GM23338 (cell line): ENCODE measurements at regions not wholly inside any gene's neighbourhood (a gene's known extent, or its start where the extent isn't known, plus 50 kb on each side); places are given as distances from the start of the nearest gene placed in this dataset.

Experiments used
- ATAC-seq: fragments of 200-7000 bp; cut with Tn5 transposase; 3 replicates; pipeline ENCODE4 v1.9.1; 2020
- DNase-seq: peaks from one replicate; pipeline ENCODE4 v3.0.0-alpha.2; 2015; ENCODE audit warnings: low spot score
- H2AFZ ChIP-seq: fragments of 200-600 bp; sonication (generic); 2 replicates; pipeline ENCODE4 v1.8.0; 2016; ENCODE audit warnings: antibody characterized with exemption, mild to moderate bottlenecking, moderate library complexity
- H3F3A ChIP-seq: fragments of 200-600 bp; sonication (generic); replicated peaks from 2 replicates; pipeline ENCODE4 v1.8.0; 2017; ENCODE audit warnings: antibody characterized with exemption, mixed run types, low read depth
- H3K27ac ChIP-seq: fragments of 200-600 bp; sonication (generic); 2 replicates; pipeline ENCODE4 v1.6.1; 2016; ENCODE audit warnings: low read depth
- H3K27me3 ChIP-seq: fragments of 200-600 bp; sonication (generic); 2 replicates; pipeline ENCODE4 v1.8.0; 2016; ENCODE audit warnings: mild to moderate bottlenecking, mixed run types, moderate library complexity; ENCODE audit not compliant: insufficient read depth
- H3K36me3 ChIP-seq: fragments of 200-600 bp; sonication (generic); 2 replicates; pipeline ENCODE4 v1.8.0; 2016; ENCODE audit warnings: mild to moderate bottlenecking; ENCODE audit not compliant: insufficient read depth
- H3K4me1 ChIP-seq: fragments of 200-600 bp; sonication (generic); 2 replicates; pipeline ENCODE4 v1.8.0; 2016; ENCODE audit warnings: mild to moderate bottlenecking, moderate library complexity; ENCODE audit not compliant: insufficient read depth
- H3K4me2 ChIP-seq: fragments of 200-600 bp; sonication (generic); 2 replicates; pipeline ENCODE4 v1.7.1; 2017; ENCODE audit warnings: mixed run types
- H3K4me3 ChIP-seq: fragments of 200-600 bp; sonication (generic); 2 replicates; pipeline ENCODE4 v1.6.1; 2016; ENCODE audit warnings: mixed run types
- H3K79me2 ChIP-seq: fragments of 200-600 bp; sonication (generic); replicated peaks from 2 replicates; pipeline ENCODE4 v1.8.0; 2017; ENCODE audit warnings: mild to moderate bottlenecking; ENCODE audit not compliant: insufficient read depth
- H3K9me2 ChIP-seq: fragments of 200-600 bp; sonication (generic); 2 replicates; pipeline ENCODE4 v1.8.0; 2017; ENCODE audit not compliant: insufficient read depth
- H4K20me1 ChIP-seq: fragments of 200-600 bp; sonication (generic); replicated peaks from 2 replicates; pipeline ENCODE4 v1.8.0; 2017; ENCODE audit warnings: mild to moderate bottlenecking; ENCODE audit not compliant: insufficient read depth
- H3K27ac Mint-ChIP-seq: 2 replicates; pipeline ENCODE4 v1.8.0; 2020; ENCODE audit warnings: inconsistent platforms, mild to moderate bottlenecking, moderate library complexity, mixed read lengths
- H3K27me3 Mint-ChIP-seq: 3 replicates; pipeline ENCODE4 v1.8.0; 2022; ENCODE audit warnings: low read depth, mild to moderate bottlenecking, moderate library complexity, mixed read lengths, inconsistent platforms; ENCODE audit not compliant: insufficient read depth, poor library complexity
- H3K36me3 Mint-ChIP-seq: 3 replicates; pipeline ENCODE4 v1.8.0; 2021; ENCODE audit warnings: low read depth, mild to moderate bottlenecking, inconsistent platforms, moderate library complexity, mixed read lengths
- H3K4me1 Mint-ChIP-seq: 3 replicates; pipeline ENCODE4 v1.8.0; 2020; ENCODE audit warnings: mild to moderate bottlenecking, inconsistent platforms, mixed read lengths
- H3K4me3 Mint-ChIP-seq: 3 replicates; pipeline ENCODE4 v1.8.0; 2021; ENCODE audit warnings: moderate library complexity, mild to moderate bottlenecking, inconsistent platforms, mixed read lengths
- H3K9me3 Mint-ChIP-seq: 3 replicates; pipeline ENCODE4 v1.8.0; 2020; ENCODE audit warnings: moderate library complexity, mild to moderate bottlenecking, inconsistent platforms, mixed read lengths
- CTCF ChIP-seq, 2 experiments: fragments of 200-600 bp in 1 of 2; sonication (generic) in 1 of 2; conservative IDR thresholded peaks; 2 replicates each; pipeline versions ENCODE4 v1.5.1 to v1.6.1; 2016 to 2017; ENCODE audit warnings: antibody characterized with exemption in 2 of 2, low read depth in 2 of 2, mild to moderate bottlenecking in 2 of 2, moderate library complexity in 1 of 2
- ETS1 ChIP-seq: IDR thresholded peaks from 2 replicates; pipeline ENCODE4 v1.6.1; 2016; ENCODE audit warnings: antibody characterized with exemption
- EZH2phosphoT487 ChIP-seq: fragments of 200-600 bp; sonication (generic); IDR thresholded peaks from one replicate; pipeline ENCODE4 v1.8.1; 2018; ENCODE audit warnings: antibody characterized with exemption; ENCODE audit not compliant: unreplicated experiment
- NANOG ChIP-seq: IDR thresholded peaks from 2 replicates; pipeline ENCODE4 v1.6.1; 2016; ENCODE audit warnings: antibody characterized with exemption, borderline replicate concordance
- REST ChIP-seq: IDR thresholded peaks from one replicate; pipeline ENCODE4 v1.6.1; 2018; ENCODE audit warnings: antibody characterized with exemption; ENCODE audit not compliant: unreplicated experiment
- STAT1 ChIP-seq: IDR thresholded peaks from one replicate; pipeline ENCODE4 v1.6.1; 2016; ENCODE audit warnings: antibody characterized with exemption; ENCODE audit not compliant: unreplicated experiment
- ZNF462 ChIP-seq: fragments of 250-450 bp; sonication (Bioruptor Pico); IDR thresholded peaks from 2 replicates; pipeline ENCODE4 v1.5.0; 2020; ENCODE audit warnings: mild to moderate bottlenecking, moderate library complexity

- TF ChIP-seq CTCF (conservative IDR thresholded peaks at IDR 0.05; ENCODE audit: low read depth in 2 of 2) (no peak), REST (no peak), EZH2phosphoT487 (no peak), ETS1 (no peak)
Observed at GRCh38 chr21:19767546-19767945, 1230.7 kb upstream of the NCAM2 start (continued).

- no peak overlapping the region for H3K4me3 ChIP-seq
- no peaks in the 10 kb centered on the region for H3K27me3 ChIP-seq
- H3K79me2 ChIP-seq: no peaks in the 10 kb centered on the region
- no peak overlapping the region for H3K4me3 Mint-ChIP-seq
- no peak overlapping the region for H3K4me2 ChIP-seq
- no peaks in the 10 kb centered on the region for H4K20me1 ChIP-seq
- H3K36me3 ChIP-seq: no peaks in the 10 kb centered on the region
- no peaks in the 10 kb centered on the region for H3K9me3 Mint-ChIP-seq
- no peak overlapping the region for H3K27ac ChIP-seq
- DNase-seq: no peak
- H3K4me1 ChIP-seq: no peaks in the 10 kb centered on the region
- H3K4me1 Mint-ChIP-seq: no peaks in the 10 kb centered on the region
- no peak overlapping the region for H3K27ac Mint-ChIP-seq
- H3K9me2 ChIP-seq: no peaks in the 10 kb centered on the region
- H3F3A ChIP-seq: no peaks in the 10 kb centered on the region
- no peak for ATAC-seq
- H3K27me3 Mint-ChIP-seq: peaks cover 2% of the 10 kb centered on the region
- no peak overlapping the region for H2AFZ ChIP-seq
- no peaks in the 10 kb centered on the region for H3K36me3 Mint-ChIP-seq
- TF ChIP-seq NANOG (no peak), ZNF462 (no peak), CTCF (conservative IDR thresholded peaks at IDR 0.05; ENCODE audit: low read depth in 2 of 2) (no peak), STAT1 (no peak), EZH2phosphoT487 (no peak)
Observed at GRCh38 chr21:19771881-19772280, 1226.3 kb upstream of the NCAM2 start.
